SU-DHL-6 (cell line): ENCODE measurements at regions not wholly inside any gene's neighbourhood (a gene's known extent, or its start where the extent isn't known, plus 50 kb on each side); places are given as distances from the start of the nearest gene placed in this dataset.

Experiments
- CTCF ChIP-seq: fragments of 200-600 bp; sonication (generic); IDR thresholded peaks from one replicate; pipeline ENCODE4 v1.5.1; 2017; ENCODE audit warnings: antibody characterized with exemption, mild to moderate bottlenecking, low read length, moderate library complexity; ENCODE audit not compliant: insufficient read depth, poor library complexity, severe bottlenecking
- EZH2phosphoT487 ChIP-seq: fragments of 200-600 bp; sonication (generic), shearing (Covaris generic); conservative IDR thresholded peaks from 2 replicates; pipeline ENCODE4 v1.6.1; 2018; ENCODE audit warnings: mild to moderate bottlenecking, antibody characterized with exemption, low read length, moderate library complexity, mixed read lengths

DNA sequence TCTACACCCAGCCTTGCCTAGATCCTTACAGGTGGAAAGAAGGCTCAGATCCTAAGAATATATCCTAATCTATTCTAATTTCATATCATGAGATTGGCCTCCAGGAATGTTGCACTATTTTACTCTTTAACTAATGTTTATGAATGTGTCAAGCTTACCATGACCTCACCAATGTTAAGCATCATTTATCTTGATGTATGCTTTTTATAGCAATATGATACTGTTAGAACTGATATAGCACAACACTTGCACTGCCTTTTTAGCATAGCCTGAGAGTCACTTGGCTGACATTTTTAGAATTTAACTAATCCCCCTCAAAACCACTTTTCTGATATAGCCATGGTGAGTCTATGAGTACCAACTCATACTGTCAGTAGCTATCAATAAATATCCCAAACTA, 191.5 kb upstream of the NR2F2 start:
- TF ChIP-seq CTCF: no peak
- TF ChIP-seq EZH2phosphoT487: no peak
